ENCODE measurements at regions not wholly inside any gene's neighbourhood (a gene's known extent, or its start where the extent isn't known, plus 50 kb on each side); places are given as distances from the start of the nearest gene placed in this dataset.
A peak's percentile ranks its signal among the peaks of the same experiment; 100 is the strongest.

DNA sequence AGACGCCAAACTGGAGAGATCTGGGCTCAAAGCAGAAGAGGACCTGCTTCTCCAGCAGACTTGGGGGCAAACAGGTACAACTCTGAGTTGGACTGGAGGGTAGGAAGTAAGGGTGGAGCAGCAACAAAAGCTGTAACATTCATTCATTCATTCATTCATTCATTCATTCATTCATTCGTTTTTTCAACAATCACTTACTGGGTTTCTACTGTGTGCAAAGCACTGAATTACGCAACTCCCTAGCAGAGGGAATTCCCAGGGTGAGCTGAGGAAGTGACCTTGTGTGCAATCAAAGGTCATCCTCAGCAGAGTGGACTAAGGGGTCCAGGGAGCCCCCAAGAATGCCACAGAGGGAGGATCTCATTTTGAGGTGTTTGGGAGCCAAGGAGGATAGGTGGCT, 231.1 kb upstream of the SDK2 start:
- no peak overlapping the region for H3K4me3 ChIP-seq
- 0% methylated on average over 3 of the region's 3 CpGs for WGBS (ENCODE audit: insufficient coverage, low coverage, missing lambda C conversion rate)
- CTCF ChIA-PET (ENCODE audit: low intra/inter-chr PET ratio) = no interaction called here
- in situ Hi-C loops (cut with MboI) (no loop called here), intact Hi-C loops (cut with micrococcal nuclease) (no loop called here)
- no peaks in the 10 kb centered on the region for H4K20me1 ChIP-seq (replicated peaks; ENCODE audit: control insufficient read depth, insufficient read depth, low read length)
- BruUV-seq (replicated peaks) = no TSS peak
- FAIRE-seq (no peak), DNase-seq (ENCODE audit: extremely low read depth in 1 of 4, low spot score in 3 of 4) (no peak), ATAC-seq (no peak)
- TF ChIP-seq ZNF24 (IDR thresholded peaks at IDR 0.05) = peak; percentile 60; the same call in 1 of the 2 replicates
- no peak for TF ChIP-seq ZNF699 (CRISPR knock-in tag; IDR thresholded peaks at IDR 0.05; ENCODE audit: insufficient replicate concordance)
- no peak for TF ChIP-seq HNRNPK (IDR thresholded peaks at IDR 0.05; ENCODE audit: low read depth, low read length, poor library complexity, severe bottlenecking)
- TF ChIP-seq, protein P1, sequence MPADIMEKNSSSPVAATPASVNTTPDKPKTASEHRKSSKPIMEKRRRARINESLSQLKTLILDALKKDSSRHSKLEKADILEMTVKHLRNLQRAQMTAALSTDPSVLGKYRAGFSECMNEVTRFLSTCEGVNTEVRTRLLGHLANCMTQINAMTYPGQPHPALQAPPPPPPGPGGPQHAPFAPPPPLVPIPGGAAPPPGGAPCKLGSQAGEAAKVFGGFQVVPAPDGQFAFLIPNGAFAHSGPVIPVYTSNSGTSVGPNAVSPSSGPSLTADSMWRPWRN (IDR thresholded peaks at IDR 0.05; ENCODE audit: low read depth) = no peak
- no peak for TF ChIP-seq DPF2 (IDR thresholded peaks at IDR 0.05)
- no peak for TF ChIP-seq PTBP1 (IDR thresholded peaks at IDR 0.05; ENCODE audit: low read depth, low read length)
- TF ChIP-seq ZNF133 (CRISPR knock-in tag; IDR thresholded peaks at IDR 0.05) = no peak
- H3K4me1 ChIP-seq (replicated peaks in 1 of 2; ENCODE audit: control insufficient read depth in 2 of 2, insufficient read depth in 2 of 2, low read length in 2 of 2) = no peaks in the 10 kb centered on the region
- no peaks in the 10 kb centered on the region for H3K9me1 ChIP-seq (ENCODE audit: control insufficient read depth, insufficient read depth, low read length)
- H3K9ac ChIP-seq (ENCODE audit: insufficient read depth in 1 of 2, low read depth in 2 of 2, low read length in 2 of 2) = no peak overlapping the region
- no peak overlapping the region for H2AFZ ChIP-seq (ENCODE audit: low read depth, low read length)
- no peaks in the 10 kb centered on the region for H3K9me3 ChIP-seq (replicated peaks; ENCODE audit: control insufficient read depth, insufficient read depth, low read depth, low read length)
- POLR2A ChIA-PET = interaction anchor here (0.9 to 1.0 kb wide), 2 partner anchors 9 to 19 kb away, joined by 3 read pairs; no protein-coding TSS in a partner anchor
- H3K27me3 ChIP-seq (ENCODE audit: control insufficient read depth in 2 of 2, insufficient read depth in 2 of 2, low read length in 2 of 2) = peaks cover 0 to 21% of the 10 kb centered on the region in 2 experiments; a peak in 1 of 5 replicates
- no peak overlapping the region for H3K27ac ChIP-seq (ENCODE audit: extremely low read depth, low read depth, low read length)
- no peaks in the 10 kb centered on the region for H3K79me2 ChIP-seq (ENCODE audit: control insufficient read depth, insufficient read depth, low read length)
- H3K4me2 ChIP-seq (ENCODE audit: insufficient read depth, low read length) = no peak overlapping the region
- no peaks in the 10 kb centered on the region for H3K36me3 ChIP-seq (ENCODE audit: control insufficient read depth, insufficient read depth, low read length)

DNA sequence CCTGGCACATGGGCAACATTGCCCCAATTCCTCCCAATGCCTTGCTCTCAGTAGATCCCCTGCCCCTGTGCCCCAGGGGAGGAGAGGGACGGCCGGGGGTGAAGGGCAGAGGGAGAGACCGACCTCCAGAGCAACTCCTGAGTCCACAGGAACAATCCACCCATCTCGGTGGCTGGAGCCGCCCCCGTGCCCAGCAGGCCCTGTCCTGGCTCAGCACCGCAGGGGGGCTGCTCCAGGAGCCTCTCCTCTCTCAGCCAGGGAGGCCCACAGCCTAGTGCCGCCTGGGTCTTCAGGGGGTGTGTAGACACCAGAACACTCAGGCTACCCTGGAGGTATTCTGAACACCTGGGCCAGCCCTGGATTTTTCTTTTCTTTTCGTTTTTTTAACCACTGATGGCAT, 233.7 kb upstream of the SDK2 start:
- Histone ChIP-seq H3K27me3 (ENCODE audit: control insufficient read depth in 2 of 2, insufficient read depth in 2 of 2, low read length in 2 of 2) (peaks cover 0 to 31% of the 10 kb centered on the region in 2 experiments; a peak in 1 of 5 replicates), H3K9me1 (ENCODE audit: control insufficient read depth, insufficient read depth, low read length) (no peaks in the 10 kb centered on the region), H3K4me1 (replicated peaks in 1 of 2; ENCODE audit: control insufficient read depth in 2 of 2, insufficient read depth in 2 of 2, low read length in 2 of 2) (no peaks in the 10 kb centered on the region), H3K4me2 (ENCODE audit: insufficient read depth, low read length) (no peak overlapping the region), H3K79me2 (ENCODE audit: control insufficient read depth, insufficient read depth, low read length) (no peaks in the 10 kb centered on the region), H3K36me3 (ENCODE audit: control insufficient read depth, insufficient read depth, low read length) (no peaks in the 10 kb centered on the region), H3K4me3 (no peak overlapping the region), H3K9ac (ENCODE audit: insufficient read depth in 1 of 2, low read depth in 2 of 2, low read length in 2 of 2) (no peak overlapping the region; a peak in 1 of 4 replicates), H3K9me3 (replicated peaks; ENCODE audit: control insufficient read depth, insufficient read depth, low read depth, low read length) (no peaks in the 10 kb centered on the region), H4K20me1 (replicated peaks; ENCODE audit: control insufficient read depth, insufficient read depth, low read length) (no peaks in the 10 kb centered on the region), H3K27ac (ENCODE audit: extremely low read depth, low read depth, low read length) (no peak overlapping the region), H2AFZ (ENCODE audit: low read depth, low read length) (no peak overlapping the region)
- no TSS peak for BruUV-seq (replicated peaks)
- 1% methylated on average over 8 of the region's 9 CpGs for WGBS (ENCODE audit: insufficient coverage, low coverage, missing lambda C conversion rate)
- intact Hi-C loops (cut with micrococcal nuclease) (no loop called here), in situ Hi-C loops (cut with MboI) (no loop called here)
- DNase-seq (ENCODE audit: extremely low read depth in 1 of 4, low spot score in 3 of 4) (no peak), FAIRE-seq (no peak), ATAC-seq (no peak)
- no peak for TF ChIP-seq BRCA1 (IDR thresholded peaks at IDR 0.05)
- TF ChIP-seq BRCA1 (CRISPR knock-in tag; IDR thresholded peaks at IDR 0.05) = no peak
- no peak for TF ChIP-seq NCOA1 (IDR thresholded peaks at IDR 0.05; ENCODE audit: low read depth)
- TF ChIP-seq, protein P2, sequence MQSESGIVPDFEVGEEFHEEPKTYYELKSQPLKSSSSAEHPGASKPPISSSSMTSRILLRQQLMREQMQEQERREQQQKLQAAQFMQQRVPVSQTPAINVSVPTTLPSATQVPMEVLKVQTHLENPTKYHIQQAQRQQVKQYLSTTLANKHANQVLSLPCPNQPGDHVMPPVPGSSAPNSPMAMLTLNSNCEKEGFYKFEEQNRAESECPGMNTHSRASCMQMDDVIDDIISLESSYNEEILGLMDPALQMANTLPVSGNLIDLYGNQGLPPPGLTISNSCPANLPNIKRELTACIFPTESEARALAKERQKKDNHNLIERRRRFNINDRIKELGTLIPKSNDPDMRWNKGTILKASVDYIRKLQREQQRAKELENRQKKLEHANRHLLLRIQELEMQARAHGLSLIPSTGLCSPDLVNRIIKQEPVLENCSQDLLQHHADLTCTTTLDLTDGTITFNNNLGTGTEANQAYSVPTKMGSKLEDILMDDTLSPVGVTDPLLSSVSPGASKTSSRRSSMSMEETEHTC (IDR thresholded peaks at IDR 0.05) = no peak
- TF ChIP-seq, protein P1 (IDR thresholded peaks at IDR 0.05; ENCODE audit: low read depth) = no peak
- no peak for TF ChIP-seq CC2D1A (IDR thresholded peaks at IDR 0.05)
- no peak for TF ChIP-seq GABPB2 (CRISPR knock-in tag; conservative IDR thresholded peaks at IDR 0.05)
- TF ChIP-seq SREBF2 (CRISPR knock-in tag; IDR thresholded peaks at IDR 0.05) = no peak
- TF ChIP-seq SAFB (IDR thresholded peaks at IDR 0.05; ENCODE audit: borderline replicate concordance, low read depth, low read length) = no peak
- CTCF ChIA-PET (ENCODE audit: low intra/inter-chr PET ratio) = no interaction called here
- POLR2A ChIA-PET = no interaction called here
